ENCODE measurements at regions not wholly inside any gene's neighbourhood (a gene's known extent, or its start where the extent isn't known, plus 50 kb on each side); places are given as distances from the start of the nearest gene placed in this dataset.

DNA sequence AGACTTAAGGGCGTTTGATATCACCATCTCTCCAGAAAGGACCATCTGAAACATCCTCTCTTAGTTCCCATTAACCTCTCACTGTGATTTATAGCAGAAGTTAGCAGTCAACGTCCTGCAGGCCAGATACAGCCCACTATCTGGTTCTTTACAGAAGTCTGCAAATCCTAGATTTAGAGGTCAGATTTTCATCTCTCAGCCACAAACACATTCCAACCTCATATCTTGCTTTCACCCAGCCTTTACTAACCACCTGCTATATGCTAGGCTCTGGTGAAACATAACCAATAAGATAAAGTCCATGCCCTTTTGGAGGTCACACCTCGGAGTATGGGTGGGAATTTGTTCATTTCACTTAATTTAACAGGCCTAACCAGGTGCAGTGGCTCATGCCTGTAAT is 76.8 kb upstream of the CACNA1A start:
- TF ChIP-seq, protein P1, sequence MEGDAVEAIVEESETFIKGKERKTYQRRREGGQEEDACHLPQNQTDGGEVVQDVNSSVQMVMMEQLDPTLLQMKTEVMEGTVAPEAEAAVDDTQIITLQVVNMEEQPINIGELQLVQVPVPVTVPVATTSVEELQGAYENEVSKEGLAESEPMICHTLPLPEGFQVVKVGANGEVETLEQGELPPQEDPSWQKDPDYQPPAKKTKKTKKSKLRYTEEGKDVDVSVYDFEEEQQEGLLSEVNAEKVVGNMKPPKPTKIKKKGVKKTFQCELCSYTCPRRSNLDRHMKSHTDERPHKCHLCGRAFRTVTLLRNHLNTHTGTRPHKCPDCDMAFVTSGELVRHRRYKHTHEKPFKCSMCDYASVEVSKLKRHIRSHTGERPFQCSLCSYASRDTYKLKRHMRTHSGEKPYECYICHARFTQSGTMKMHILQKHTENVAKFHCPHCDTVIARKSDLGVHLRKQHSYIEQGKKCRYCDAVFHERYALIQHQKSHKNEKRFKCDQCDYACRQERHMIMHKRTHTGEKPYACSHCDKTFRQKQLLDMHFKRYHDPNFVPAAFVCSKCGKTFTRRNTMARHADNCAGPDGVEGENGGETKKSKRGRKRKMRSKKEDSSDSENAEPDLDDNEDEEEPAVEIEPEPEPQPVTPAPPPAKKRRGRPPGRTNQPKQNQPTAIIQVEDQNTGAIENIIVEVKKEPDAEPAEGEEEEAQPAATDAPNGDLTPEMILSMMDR (conservative IDR thresholded peaks at IDR 0.05; ENCODE audit: low read depth in 2 of 2), result no peak
- TF ChIP-seq EZH2 (IDR thresholded peaks at IDR 0.05; ENCODE audit: low read depth, unreplicated experiment) (no peak), ZNF114 (CRISPR knock-in tag; IDR thresholded peaks at IDR 0.05) (no peak), EZH2phosphoT487 (IDR thresholded peaks at IDR 0.05; ENCODE audit: unreplicated experiment) (no peak)

Measured in GM23338 (cell line).